NT2/D1 (cell line): ENCODE measurements at regions not wholly inside any gene's neighbourhood (a gene's known extent, or its start where the extent isn't known, plus 50 kb on each side); places are given as distances from the start of the nearest gene placed in this dataset.

Source experiments
- SUZ12 ChIP-seq: IDR thresholded peaks from 2 replicates; pipeline ENCODE4 v1.6.1; 2011; ENCODE audit not compliant: insufficient read length, insufficient read depth; ENCODE audit errors: extremely low read depth
- YY1 ChIP-seq: IDR thresholded peaks from 2 replicates; pipeline ENCODE4 v1.6.1; 2011; ENCODE audit not compliant: insufficient read length, insufficient read depth
- ZNF274 ChIP-seq: IDR thresholded peaks from 2 replicates; pipeline ENCODE4 v1.6.1; 2011; ENCODE audit warnings: mild to moderate bottlenecking, low read depth, low read length

DNA sequence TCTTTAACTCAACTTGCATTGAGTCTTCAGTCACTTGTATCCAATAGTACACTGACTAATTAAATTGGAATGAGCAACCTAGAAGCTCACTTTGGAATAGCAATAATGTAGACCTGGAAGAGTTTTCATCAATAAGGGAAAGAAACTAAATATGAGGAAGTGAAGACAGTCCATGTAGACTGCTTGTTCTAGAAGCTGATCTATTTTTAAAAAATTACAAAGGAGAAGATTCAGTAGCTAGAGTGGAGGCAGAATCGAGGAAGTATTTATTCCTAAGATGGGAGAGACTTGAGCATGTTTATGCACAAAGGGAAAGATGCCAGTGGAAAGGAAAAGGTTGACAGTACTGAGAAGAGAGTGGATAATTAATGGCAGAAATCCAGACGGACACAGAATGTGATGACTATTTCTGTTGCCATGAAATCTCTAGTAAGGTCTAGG is 156.3 kb upstream of the PDE3A start:
- TF ChIP-seq YY1 (no peak), ZNF274 (no peak), SUZ12 (no peak)
